Osteocyte (in vitro differentiated cells): ENCODE measurements at regions not wholly inside any gene's neighbourhood (a gene's known extent, or its start where the extent isn't known, plus 50 kb on each side); places are given as distances from the start of the nearest gene placed in this dataset.

Experiments
- DNase-seq: peaks from one replicate; pipeline ENCODE4 v3.0.0; 2021; ENCODE audit warnings: mixed read lengths; ENCODE audit not compliant: unreplicated experiment; ENCODE audit errors: extremely low spot score
- H3K27ac Mint-ChIP-seq: one replicate; pipeline ENCODE4 v1.8.0; 2021; ENCODE audit warnings: mild to moderate bottlenecking, mixed read lengths; ENCODE audit not compliant: unreplicated experiment
- H3K27me3 Mint-ChIP-seq: one replicate; pipeline ENCODE4 v1.8.0; 2021; ENCODE audit warnings: mixed read lengths; ENCODE audit not compliant: unreplicated experiment
- H3K36me3 Mint-ChIP-seq: one replicate; pipeline ENCODE4 v1.8.0; 2021; ENCODE audit warnings: mixed read lengths; ENCODE audit not compliant: unreplicated experiment
- H3K4me1 Mint-ChIP-seq: one replicate; pipeline ENCODE4 v1.8.0; 2021; ENCODE audit warnings: mixed read lengths; ENCODE audit not compliant: unreplicated experiment
- H3K4me3 Mint-ChIP-seq: one replicate; pipeline ENCODE4 v1.8.0; 2021; ENCODE audit warnings: mild to moderate bottlenecking, moderate library complexity, mixed read lengths; ENCODE audit not compliant: unreplicated experiment
- H3K9me3 Mint-ChIP-seq: one replicate; pipeline ENCODE4 v1.8.0; 2021; ENCODE audit warnings: mixed read lengths; ENCODE audit not compliant: unreplicated experiment
- CTCF ChIP-seq: fragments of 200-600 bp; sonication (generic); IDR thresholded peaks from 2 replicates; pipeline ENCODE4 v1.5.0; 2021; ENCODE audit warnings: antibody characterized with exemption, mild to moderate bottlenecking, moderate library complexity

GRCh38 chr4:37765741-37766140 is 60.7 kb upstream of the PGM2 start:
- Mint-ChIP-seq H3K27me3 (no peaks in the 10 kb centered on the region), H3K4me3 (no peak overlapping the region), H3K27ac (no peak overlapping the region), H3K36me3 (no peaks in the 10 kb centered on the region), H3K4me1 (no peaks in the 10 kb centered on the region), H3K9me3 (no peaks in the 10 kb centered on the region)
- TF ChIP-seq CTCF, result no peak
- no peak for DNase-seq

GRCh38 chr4:37763831-37764230 is 62.7 kb upstream of the PGM2 start:
- no peaks in the 10 kb centered on the region for H3K4me1 Mint-ChIP-seq
- H3K27ac Mint-ChIP-seq, result no peak overlapping the region
- no peaks in the 10 kb centered on the region for H3K27me3 Mint-ChIP-seq
- TF ChIP-seq CTCF, result no peak
- H3K36me3 Mint-ChIP-seq, result no peaks in the 10 kb centered on the region
- H3K9me3 Mint-ChIP-seq, result no peaks in the 10 kb centered on the region
- H3K4me3 Mint-ChIP-seq, result no peak overlapping the region
- DNase-seq, result no peak

GRCh38 chr4:37762991-37763368 is 63.5 kb upstream of the PGM2 start:
- no peak for DNase-seq
- Mint-ChIP-seq H3K4me3 (no peak overlapping the region), H3K27me3 (no peaks in the 10 kb centered on the region), H3K9me3 (no peaks in the 10 kb centered on the region), H3K27ac (no peak overlapping the region), H3K36me3 (no peaks in the 10 kb centered on the region), H3K4me1 (peaks cover 7% of the 10 kb centered on the region)
- no peak for TF ChIP-seq CTCF

GRCh38 chr4:37762294-37762990 is 64.0 kb upstream of the PGM2 start:
- Mint-ChIP-seq H3K27ac (no peak overlapping the region), H3K4me1 (peaks cover 9% of the 10 kb centered on the region), H3K27me3 (no peaks in the 10 kb centered on the region), H3K9me3 (no peaks in the 10 kb centered on the region), H3K36me3 (no peaks in the 10 kb centered on the region), H3K4me3 (no peak overlapping the region)
- DNase-seq, result no peak
- no peak for TF ChIP-seq CTCF

GRCh38 chr4:37760840-37761239 is 65.6 kb upstream of the PGM2 start:
- Mint-ChIP-seq H3K27ac (no peak overlapping the region), H3K9me3 (no peaks in the 10 kb centered on the region), H3K4me3 (no peak overlapping the region), H3K36me3 (no peaks in the 10 kb centered on the region), H3K27me3 (no peaks in the 10 kb centered on the region), H3K4me1 (peaks cover 9% of the 10 kb centered on the region)
- no peak for DNase-seq
- TF ChIP-seq CTCF, result no peak
